ENCODE measurements at regions not wholly inside any gene's neighbourhood (a gene's known extent, or its start where the extent isn't known, plus 50 kb on each side); places are given as distances from the start of the nearest gene placed in this dataset.

- TF ChIP-seq POLR2AphosphoS5 (IDR thresholded peaks at IDR 0.05) (no peak), CTCF (IDR thresholded peaks at IDR 0.05) (no peak), POLR2A (IDR thresholded peaks at IDR 0.05) (no peak), EP300 (IDR thresholded peaks at IDR 0.05) (no peak)
These were observed 54.7 kb downstream of the ANXA2R start for GRCh38 chr5:42985129-42986037.
